SK-N-SH treated with all-trans-retinoic acid at 6 μM for 48 hours (cell line): ENCODE measurements at regions not wholly inside any gene's neighbourhood (a gene's known extent, or its start where the extent isn't known, plus 50 kb on each side); places are given as distances from the start of the nearest gene placed in this dataset.

Experiments
- ATAC-seq: fragments of 200-7000 bp; cut with Tn5 transposase; 3 replicates; pipeline ENCODE4 v1.9.1; 2020; ENCODE audit warnings: mild to moderate bottlenecking, moderate library complexity
- ARNTL ChIP-seq: fragments of 450-650 bp; formaldehyde crosslinking; IDR thresholded peaks from 2 replicates; pipeline ENCODE4 v1.5.0; 2020; ENCODE audit warnings: low read depth, mild to moderate bottlenecking, moderate library complexity, borderline replicate concordance
- BACH2 ChIP-seq: fragments of 250-450 bp; sonication (Bioruptor Pico); IDR thresholded peaks from 2 replicates; pipeline ENCODE4 v1.9.0; 2021; ENCODE audit warnings: mild to moderate bottlenecking, borderline replicate concordance
- CSDC2 ChIP-seq: fragments of 250-450 bp; sonication (Bioruptor Pico); IDR thresholded peaks from 2 replicates; pipeline ENCODE4 v1.5.0; 2020; ENCODE audit warnings: mild to moderate bottlenecking, moderate library complexity
- ESRRG ChIP-seq: fragments of 250-450 bp; sonication (Bioruptor Pico); IDR thresholded peaks from 2 replicates; pipeline ENCODE4 v1.6.1; 2021; ENCODE audit warnings: mild to moderate bottlenecking
- GLIS3 ChIP-seq: fragments of 250-450 bp; sonication (Bioruptor Pico); IDR thresholded peaks from 2 replicates; pipeline ENCODE4 v1.5.0; 2020; ENCODE audit warnings: mild to moderate bottlenecking, moderate library complexity
- ISL1 ChIP-seq: fragments of 250-450 bp; sonication (Bioruptor Pico); IDR thresholded peaks from 2 replicates; pipeline ENCODE4 v2.1.2; 2022; ENCODE audit warnings: mild to moderate bottlenecking, moderate library complexity
- OSR1 ChIP-seq: fragments of 250-450 bp; sonication (Bioruptor Pico); IDR thresholded peaks from 2 replicates; pipeline ENCODE4 v1.8.0; 2022; ENCODE audit warnings: moderate library complexity, mild to moderate bottlenecking, inconsistent platforms
- PPARA ChIP-seq: fragments of 250-450 bp; sonication (Bioruptor Pico); IDR thresholded peaks from 2 replicates; pipeline ENCODE4 v1.5.0; 2020; ENCODE audit warnings: mild to moderate bottlenecking, borderline replicate concordance
- SNAI2 ChIP-seq: fragments of 250-450 bp; sonication (Bioruptor Pico); IDR thresholded peaks from 2 replicates; pipeline ENCODE4 v1.5.0; 2020; ENCODE audit warnings: mild to moderate bottlenecking, moderate library complexity
- TCF4 ChIP-seq: fragments of 250-450 bp; sonication (Bioruptor Pico); IDR thresholded peaks from 2 replicates; pipeline ENCODE4 v1.8.0; 2021; ENCODE audit warnings: mild to moderate bottlenecking, moderate library complexity, borderline replicate concordance
- TOX ChIP-seq: fragments of 250-450 bp; sonication (Bioruptor Pico); IDR thresholded peaks from 2 replicates; pipeline ENCODE4 v1.8.0; 2021; ENCODE audit warnings: mild to moderate bottlenecking, moderate library complexity, borderline replicate concordance
- ZC3H10 ChIP-seq: fragments of 250-450 bp; sonication (Bioruptor Pico); IDR thresholded peaks from 2 replicates; pipeline ENCODE4 v1.5.1; 2021; ENCODE audit warnings: mild to moderate bottlenecking, moderate library complexity
- ZFP3 ChIP-seq: fragments of 250-450 bp; sonication (Bioruptor Pico); IDR thresholded peaks from 2 replicates; pipeline ENCODE4 v1.5.0; 2020; ENCODE audit warnings: mild to moderate bottlenecking, moderate library complexity
- ZNF565 ChIP-seq: fragments of 450-650 bp; formaldehyde crosslinking; conservative IDR thresholded peaks from 2 replicates; pipeline ENCODE4 v1.5.0; 2020; ENCODE audit warnings: low read depth, mild to moderate bottlenecking, moderate library complexity
- ZNF70 ChIP-seq: fragments of 450-650 bp; formaldehyde crosslinking; IDR thresholded peaks from 2 replicates; pipeline ENCODE4 v1.5.0; 2020; ENCODE audit warnings: mild to moderate bottlenecking, moderate library complexity
- ZNF8 ChIP-seq: fragments of 450-650 bp; formaldehyde crosslinking; IDR thresholded peaks from 2 replicates; pipeline ENCODE4 v1.5.0; 2020; ENCODE audit warnings: mild to moderate bottlenecking, moderate library complexity
- TF ChIP-seq, protein P1 (sequence below): fragments of 250-450 bp; sonication (Bioruptor Pico); IDR thresholded peaks from 2 replicates; pipeline ENCODE4 v1.5.0; 2020; ENCODE audit warnings: mild to moderate bottlenecking, moderate library complexity
- TF ChIP-seq, protein P2 (sequence below): fragments of 250-450 bp; sonication (Bioruptor Pico); IDR thresholded peaks from 2 replicates; pipeline ENCODE4 v1.5.1; 2020; ENCODE audit warnings: low read depth, mild to moderate bottlenecking, moderate library complexity
- TF ChIP-seq, protein P3 (sequence below): fragments of 250-450 bp; sonication (Bioruptor Pico); IDR thresholded peaks from 2 replicates; pipeline ENCODE4 v1.8.0; 2020; ENCODE audit warnings: mild to moderate bottlenecking, moderate library complexity, borderline replicate concordance
- TF ChIP-seq, protein P4 (sequence below): fragments of 250-450 bp; sonication (Bioruptor Pico); IDR thresholded peaks from 2 replicates; pipeline ENCODE4 v1.5.1; 2021; ENCODE audit warnings: mild to moderate bottlenecking, moderate library complexity

DNA sequence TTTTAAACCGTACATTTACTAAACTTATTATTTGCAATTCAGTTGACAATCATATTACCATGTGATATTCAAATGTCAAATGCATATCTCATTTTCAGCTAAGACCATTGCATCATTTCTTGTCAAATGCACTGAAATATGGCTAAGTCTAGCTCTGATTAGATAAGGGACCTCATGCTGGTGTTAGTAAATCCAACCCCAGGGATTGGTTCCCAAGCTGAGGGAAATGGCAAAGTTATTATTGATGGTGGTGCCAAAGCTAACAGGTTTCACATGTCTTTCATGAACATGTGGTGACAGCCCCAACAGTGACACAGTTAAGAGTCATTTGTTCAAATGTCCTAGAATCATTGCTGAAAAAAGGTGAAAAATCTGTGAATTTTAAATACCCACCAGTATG lies 641.1 kb downstream of the MECOM start:
- no peak for TF ChIP-seq TCF4 (CRISPR knock-in tag)
- TF ChIP-seq, protein P1, sequence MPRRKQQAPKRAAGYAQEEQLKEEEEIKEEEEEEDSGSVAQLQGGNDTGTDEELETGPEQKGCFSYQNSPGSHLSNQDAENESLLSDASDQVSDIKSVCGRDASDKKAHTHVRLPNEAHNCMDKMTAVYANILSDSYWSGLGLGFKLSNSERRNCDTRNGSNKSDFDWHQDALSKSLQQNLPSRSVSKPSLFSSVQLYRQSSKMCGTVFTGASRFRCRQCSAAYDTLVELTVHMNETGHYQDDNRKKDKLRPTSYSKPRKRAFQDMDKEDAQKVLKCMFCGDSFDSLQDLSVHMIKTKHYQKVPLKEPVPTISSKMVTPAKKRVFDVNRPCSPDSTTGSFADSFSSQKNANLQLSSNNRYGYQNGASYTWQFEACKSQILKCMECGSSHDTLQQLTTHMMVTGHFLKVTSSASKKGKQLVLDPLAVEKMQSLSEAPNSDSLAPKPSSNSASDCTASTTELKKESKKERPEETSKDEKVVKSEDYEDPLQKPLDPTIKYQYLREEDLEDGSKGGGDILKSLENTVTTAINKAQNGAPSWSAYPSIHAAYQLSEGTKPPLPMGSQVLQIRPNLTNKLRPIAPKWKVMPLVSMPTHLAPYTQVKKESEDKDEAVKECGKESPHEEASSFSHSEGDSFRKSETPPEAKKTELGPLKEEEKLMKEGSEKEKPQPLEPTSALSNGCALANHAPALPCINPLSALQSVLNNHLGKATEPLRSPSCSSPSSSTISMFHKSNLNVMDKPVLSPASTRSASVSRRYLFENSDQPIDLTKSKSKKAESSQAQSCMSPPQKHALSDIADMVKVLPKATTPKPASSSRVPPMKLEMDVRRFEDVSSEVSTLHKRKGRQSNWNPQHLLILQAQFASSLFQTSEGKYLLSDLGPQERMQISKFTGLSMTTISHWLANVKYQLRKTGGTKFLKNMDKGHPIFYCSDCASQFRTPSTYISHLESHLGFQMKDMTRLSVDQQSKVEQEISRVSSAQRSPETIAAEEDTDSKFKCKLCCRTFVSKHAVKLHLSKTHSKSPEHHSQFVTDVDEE (CRISPR knock-in tag) = no peak
- TF ChIP-seq ISL1 (CRISPR knock-in tag) = no peak
- no peak for TF ChIP-seq BACH2 (CRISPR knock-in tag)
- TF ChIP-seq, protein P2, sequence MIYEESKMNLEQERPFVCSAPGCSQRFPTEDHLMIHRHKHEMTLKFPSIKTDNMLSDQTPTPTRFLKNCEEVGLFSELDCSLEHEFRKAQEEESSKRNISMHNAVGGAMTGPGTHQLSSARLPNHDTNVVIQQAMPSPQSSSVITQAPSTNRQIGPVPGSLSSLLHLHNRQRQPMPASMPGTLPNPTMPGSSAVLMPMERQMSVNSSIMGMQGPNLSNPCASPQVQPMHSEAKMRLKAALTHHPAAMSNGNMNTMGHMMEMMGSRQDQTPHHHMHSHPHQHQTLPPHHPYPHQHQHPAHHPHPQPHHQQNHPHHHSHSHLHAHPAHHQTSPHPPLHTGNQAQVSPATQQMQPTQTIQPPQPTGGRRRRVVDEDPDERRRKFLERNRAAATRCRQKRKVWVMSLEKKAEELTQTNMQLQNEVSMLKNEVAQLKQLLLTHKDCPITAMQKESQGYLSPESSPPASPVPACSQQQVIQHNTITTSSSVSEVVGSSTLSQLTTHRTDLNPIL (CRISPR knock-in tag) = no peak
- no peak for TF ChIP-seq ZC3H10 (CRISPR knock-in tag)
- no peak for TF ChIP-seq ZNF8 (CRISPR knock-in tag)
- TF ChIP-seq, protein P3, sequence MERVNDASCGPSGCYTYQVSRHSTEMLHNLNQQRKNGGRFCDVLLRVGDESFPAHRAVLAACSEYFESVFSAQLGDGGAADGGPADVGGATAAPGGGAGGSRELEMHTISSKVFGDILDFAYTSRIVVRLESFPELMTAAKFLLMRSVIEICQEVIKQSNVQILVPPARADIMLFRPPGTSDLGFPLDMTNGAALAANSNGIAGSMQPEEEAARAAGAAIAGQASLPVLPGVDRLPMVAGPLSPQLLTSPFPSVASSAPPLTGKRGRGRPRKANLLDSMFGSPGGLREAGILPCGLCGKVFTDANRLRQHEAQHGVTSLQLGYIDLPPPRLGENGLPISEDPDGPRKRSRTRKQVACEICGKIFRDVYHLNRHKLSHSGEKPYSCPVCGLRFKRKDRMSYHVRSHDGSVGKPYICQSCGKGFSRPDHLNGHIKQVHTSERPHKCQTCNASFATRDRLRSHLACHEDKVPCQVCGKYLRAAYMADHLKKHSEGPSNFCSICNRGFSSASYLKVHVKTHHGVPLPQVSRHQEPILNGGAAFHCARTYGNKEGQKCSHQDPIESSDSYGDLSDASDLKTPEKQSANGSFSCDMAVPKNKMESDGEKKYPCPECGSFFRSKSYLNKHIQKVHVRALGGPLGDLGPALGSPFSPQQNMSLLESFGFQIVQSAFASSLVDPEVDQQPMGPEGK (CRISPR knock-in tag) = no peak
- TF ChIP-seq PPARA = no peak
- TF ChIP-seq, protein P4, sequence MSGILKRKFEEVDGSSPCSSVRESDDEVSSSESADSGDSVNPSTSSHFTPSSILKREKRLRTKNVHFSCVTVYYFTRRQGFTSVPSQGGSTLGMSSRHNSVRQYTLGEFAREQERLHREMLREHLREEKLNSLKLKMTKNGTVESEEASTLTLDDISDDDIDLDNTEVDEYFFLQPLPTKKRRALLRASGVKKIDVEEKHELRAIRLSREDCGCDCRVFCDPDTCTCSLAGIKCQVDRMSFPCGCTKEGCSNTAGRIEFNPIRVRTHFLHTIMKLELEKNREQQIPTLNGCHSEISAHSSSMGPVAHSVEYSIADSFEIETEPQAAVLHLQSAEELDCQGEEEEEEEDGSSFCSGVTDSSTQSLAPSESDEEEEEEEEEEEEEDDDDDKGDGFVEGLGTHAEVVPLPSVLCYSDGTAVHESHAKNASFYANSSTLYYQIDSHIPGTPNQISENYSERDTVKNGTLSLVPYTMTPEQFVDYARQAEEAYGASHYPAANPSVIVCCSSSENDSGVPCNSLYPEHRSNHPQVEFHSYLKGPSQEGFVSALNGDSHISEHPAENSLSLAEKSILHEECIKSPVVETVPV = no peak
- TF ChIP-seq SNAI2 (CRISPR knock-in tag) = no peak
- no peak for TF ChIP-seq ZNF70
- no peak for TF ChIP-seq CSDC2
- TF ChIP-seq OSR1 = no peak
- TF ChIP-seq TOX (CRISPR knock-in tag) = no peak
- no peak for TF ChIP-seq ZFP3
- ATAC-seq = no peak

DNA sequence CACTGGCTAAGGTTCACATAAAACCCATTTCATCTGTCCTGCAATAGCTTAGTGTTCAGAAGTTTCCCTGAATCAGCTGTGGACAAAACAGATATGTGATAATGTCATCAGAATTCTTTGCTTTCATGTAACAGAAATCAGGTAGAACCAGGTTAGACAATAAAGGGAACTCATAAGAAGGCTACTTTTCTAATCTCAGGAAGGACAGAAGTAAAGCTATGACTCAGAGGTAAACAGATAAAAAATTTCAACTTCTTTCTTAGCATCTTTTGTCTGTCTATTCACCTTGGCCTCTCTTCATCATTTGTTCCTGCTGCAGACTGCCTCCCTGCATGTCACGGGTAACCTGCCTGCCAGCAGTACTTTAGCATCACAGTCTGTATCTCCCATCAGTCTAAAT lies 643.1 kb downstream of the MECOM start:
- no peak for ATAC-seq
- TF ChIP-seq ESRRG (CRISPR knock-in tag) (no peak), ARNTL (no peak), BACH2 (CRISPR knock-in tag) (no peak), ZC3H10 (CRISPR knock-in tag) (no peak), PPARA (no peak), ZNF565 (CRISPR knock-in tag) (no peak), GLIS3 (no peak), CSDC2 (no peak), SNAI2 (CRISPR knock-in tag) (no peak)
- TF ChIP-seq, protein P1 (CRISPR knock-in tag) = no peak
- TF ChIP-seq, protein P4 = no peak
- TF ChIP-seq, protein P2 (CRISPR knock-in tag) = no peak
